ENCODE measurements at regions not wholly inside any gene's neighbourhood (a gene's known extent, or its start where the extent isn't known, plus 50 kb on each side); places are given as distances from the start of the nearest gene placed in this dataset.

DNA sequence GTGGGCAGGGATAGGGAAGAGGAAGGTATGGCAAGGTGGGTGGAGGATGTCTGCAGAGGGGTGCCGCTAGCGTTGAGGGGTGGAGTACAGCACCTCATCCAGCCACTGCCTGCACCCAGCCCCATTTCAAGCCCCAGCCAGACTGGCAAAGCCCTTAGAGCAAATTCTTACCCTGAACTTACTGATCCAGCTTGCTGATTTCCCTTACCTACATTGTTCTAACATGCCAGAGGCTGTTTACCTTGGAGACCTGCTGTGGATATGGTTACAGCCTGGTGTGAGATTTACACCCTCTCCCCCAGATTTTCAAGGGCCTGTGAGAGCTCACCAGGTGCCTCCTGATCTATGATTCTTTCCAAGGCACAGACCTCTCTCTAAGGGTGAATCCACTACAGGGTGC lies 86.0 kb downstream of the ZNF726 start:
- TF ChIP-seq, protein P1, sequence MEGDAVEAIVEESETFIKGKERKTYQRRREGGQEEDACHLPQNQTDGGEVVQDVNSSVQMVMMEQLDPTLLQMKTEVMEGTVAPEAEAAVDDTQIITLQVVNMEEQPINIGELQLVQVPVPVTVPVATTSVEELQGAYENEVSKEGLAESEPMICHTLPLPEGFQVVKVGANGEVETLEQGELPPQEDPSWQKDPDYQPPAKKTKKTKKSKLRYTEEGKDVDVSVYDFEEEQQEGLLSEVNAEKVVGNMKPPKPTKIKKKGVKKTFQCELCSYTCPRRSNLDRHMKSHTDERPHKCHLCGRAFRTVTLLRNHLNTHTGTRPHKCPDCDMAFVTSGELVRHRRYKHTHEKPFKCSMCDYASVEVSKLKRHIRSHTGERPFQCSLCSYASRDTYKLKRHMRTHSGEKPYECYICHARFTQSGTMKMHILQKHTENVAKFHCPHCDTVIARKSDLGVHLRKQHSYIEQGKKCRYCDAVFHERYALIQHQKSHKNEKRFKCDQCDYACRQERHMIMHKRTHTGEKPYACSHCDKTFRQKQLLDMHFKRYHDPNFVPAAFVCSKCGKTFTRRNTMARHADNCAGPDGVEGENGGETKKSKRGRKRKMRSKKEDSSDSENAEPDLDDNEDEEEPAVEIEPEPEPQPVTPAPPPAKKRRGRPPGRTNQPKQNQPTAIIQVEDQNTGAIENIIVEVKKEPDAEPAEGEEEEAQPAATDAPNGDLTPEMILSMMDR (IDR thresholded peaks at IDR 0.05): no peak
- no peak for TF ChIP-seq POLR2A (IDR thresholded peaks at IDR 0.05)

Measured in tibial nerve (tissue), 3 donors.